ENCODE measurements at regions not wholly inside any gene's neighbourhood (a gene's known extent, or its start where the extent isn't known, plus 50 kb on each side); places are given as distances from the start of the nearest gene placed in this dataset.
"Not testable (repeated sequence)": the region's sequence is repeated elsewhere in the genome, so short reads cannot be mapped to it uniquely, and the experiment has no call there.

- Mint-ChIP-seq H3K36me3 (ENCODE audit: low read depth) (no peaks in the 10 kb centered on the region), H3K9me3 (no peaks in the 10 kb centered on the region), H3K4me1 (ENCODE audit: low read depth) (no peaks in the 10 kb centered on the region), H3K27me3 (peaks cover 1% of the 10 kb centered on the region), H3K4me3 (no peak overlapping the region), H3K27ac (no peak overlapping the region)
- intact Hi-C loops (cut with micrococcal nuclease), result no loop called here
Measured at GRCh38 chr9:85443190-85443598, 298.6 kb downstream of the AGTPBP1 start.

DNA sequence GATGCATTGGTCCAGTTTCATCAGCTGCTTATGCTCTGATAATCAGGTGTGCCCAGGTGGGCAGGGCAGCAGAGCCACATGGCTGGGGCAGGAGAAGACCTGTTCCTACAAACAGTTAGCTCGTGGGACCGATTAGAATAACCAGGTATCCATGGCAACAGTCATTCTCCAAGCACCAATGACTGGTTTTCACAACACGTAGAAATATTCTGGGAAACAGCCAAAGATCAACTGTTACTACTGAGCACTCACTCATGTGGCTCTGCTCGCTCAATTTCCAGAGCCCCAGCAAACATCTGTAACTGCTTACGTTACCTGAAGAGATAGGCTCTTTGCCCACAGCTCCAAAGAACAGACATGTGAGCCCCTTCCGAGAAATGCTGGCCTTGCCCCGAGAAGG is 302.0 kb downstream of the AGTPBP1 start:
- H3K4me3 Mint-ChIP-seq, result no peak overlapping the region
- no peaks in the 10 kb centered on the region for H3K27me3 Mint-ChIP-seq
- intact Hi-C loops (cut with micrococcal nuclease), result no loop called here
- H3K9me3 Mint-ChIP-seq, result no peaks in the 10 kb centered on the region
- H3K4me1 Mint-ChIP-seq (ENCODE audit: low read depth), result no peaks in the 10 kb centered on the region
- H3K27ac Mint-ChIP-seq, result no peak overlapping the region
- no peaks in the 10 kb centered on the region for H3K36me3 Mint-ChIP-seq (ENCODE audit: low read depth)

DNA sequence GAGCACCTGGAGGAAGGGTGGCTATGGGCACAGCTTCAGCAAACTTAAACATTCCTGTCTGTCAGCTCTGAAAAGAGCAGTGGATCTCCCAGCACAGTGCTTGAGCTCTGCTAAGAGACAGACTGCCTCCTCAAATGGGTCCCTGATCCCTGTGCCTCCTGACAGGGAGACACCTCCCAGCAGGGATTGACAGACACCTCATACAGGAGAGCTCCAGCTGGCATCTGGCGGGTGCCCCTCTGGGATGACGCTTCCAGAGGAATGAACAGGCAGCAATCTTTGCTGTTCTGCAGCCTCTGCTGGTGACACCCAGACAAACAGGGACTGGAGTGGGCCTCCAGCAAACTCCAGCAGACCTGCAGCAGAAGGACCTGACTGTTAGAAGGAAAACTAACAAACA is 307.8 kb downstream of the AGTPBP1 start:
- intact Hi-C loops (cut with micrococcal nuclease); H3K4me1 Mint-ChIP-seq (ENCODE audit: low read depth); H3K27ac Mint-ChIP-seq; H3K9me3 Mint-ChIP-seq; H3K36me3 Mint-ChIP-seq (ENCODE audit: low read depth); H3K4me3 Mint-ChIP-seq; H3K27me3 Mint-ChIP-seq: not testable (repeated sequence)

- H3K27ac Mint-ChIP-seq; intact Hi-C loops (cut with micrococcal nuclease); H3K36me3 Mint-ChIP-seq (ENCODE audit: low read depth); H3K4me1 Mint-ChIP-seq (ENCODE audit: low read depth); H3K9me3 Mint-ChIP-seq; H3K27me3 Mint-ChIP-seq; H3K4me3 Mint-ChIP-seq: not testable (repeated sequence)
Measured at GRCh38 chr9:85433551-85433950, 308.2 kb downstream of the AGTPBP1 start.

DNA sequence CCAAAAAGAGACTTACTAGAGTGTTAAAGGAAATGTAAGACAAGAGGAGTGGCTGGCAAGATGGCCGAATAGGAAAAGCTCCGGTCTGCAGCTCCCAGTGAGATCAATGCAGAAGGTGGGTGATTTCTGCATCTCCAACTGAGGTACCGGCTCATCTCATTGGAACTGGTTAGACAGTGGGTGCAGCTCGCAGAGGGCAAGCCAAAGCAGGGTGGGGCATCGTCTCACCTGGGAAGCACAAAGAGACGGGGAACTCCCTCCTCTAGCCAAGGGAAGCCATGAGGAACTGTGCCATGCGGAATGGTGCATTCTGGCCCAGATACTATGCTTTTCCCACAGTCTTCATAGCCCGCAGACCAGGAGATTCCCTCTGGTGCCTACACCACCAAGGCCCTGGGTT is 308.7 kb downstream of the AGTPBP1 start:
- intact Hi-C loops (cut with micrococcal nuclease), result no loop called here
- H3K27me3 Mint-ChIP-seq, result no peaks in the 10 kb centered on the region
- H3K27ac Mint-ChIP-seq, result no peak overlapping the region
- H3K4me1 Mint-ChIP-seq (ENCODE audit: low read depth), result no peaks in the 10 kb centered on the region
- no peaks in the 10 kb centered on the region for H3K36me3 Mint-ChIP-seq (ENCODE audit: low read depth)
- H3K4me3 Mint-ChIP-seq, result no peak overlapping the region
- H3K9me3 Mint-ChIP-seq, result no peaks in the 10 kb centered on the region

DNA sequence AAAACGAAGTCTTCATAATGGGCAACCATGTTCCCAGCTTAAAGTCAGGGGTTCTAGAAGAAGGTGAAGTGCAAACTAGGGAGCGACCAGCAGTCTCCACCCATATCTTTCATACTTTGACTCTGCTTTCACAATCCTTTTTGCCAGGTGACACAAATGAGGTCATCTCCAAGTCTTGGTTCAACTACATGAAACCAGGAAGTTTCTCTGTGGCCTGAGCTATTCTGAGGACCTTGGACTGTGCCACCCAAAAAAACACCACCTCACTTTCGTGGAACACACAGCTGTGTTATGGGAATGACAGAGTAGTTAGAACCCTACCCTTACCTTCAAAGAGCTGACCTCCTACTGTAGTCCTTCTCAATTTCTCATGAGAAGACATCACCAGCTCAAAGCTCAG is 309.2 kb downstream of the AGTPBP1 start:
- no peaks in the 10 kb centered on the region for H3K36me3 Mint-ChIP-seq (ENCODE audit: low read depth)
- no peaks in the 10 kb centered on the region for H3K4me1 Mint-ChIP-seq (ENCODE audit: low read depth)
- H3K4me3 Mint-ChIP-seq, result no peak overlapping the region
- intact Hi-C loops (cut with micrococcal nuclease), result no loop called here
- H3K27ac Mint-ChIP-seq, result no peak overlapping the region
- H3K9me3 Mint-ChIP-seq, result no peaks in the 10 kb centered on the region
- no peaks in the 10 kb centered on the region for H3K27me3 Mint-ChIP-seq

- intact Hi-C loops (cut with micrococcal nuclease), result no loop called here
- Mint-ChIP-seq H3K27me3 (no peaks in the 10 kb centered on the region), H3K4me3 (no peak overlapping the region), H3K4me1 (ENCODE audit: low read depth) (no peaks in the 10 kb centered on the region), H3K27ac (no peak overlapping the region), H3K36me3 (ENCODE audit: low read depth) (no peaks in the 10 kb centered on the region), H3K9me3 (no peaks in the 10 kb centered on the region)
Measured at GRCh38 chr9:85431339-85432102, 310.2 kb downstream of the AGTPBP1 start.

DNA sequence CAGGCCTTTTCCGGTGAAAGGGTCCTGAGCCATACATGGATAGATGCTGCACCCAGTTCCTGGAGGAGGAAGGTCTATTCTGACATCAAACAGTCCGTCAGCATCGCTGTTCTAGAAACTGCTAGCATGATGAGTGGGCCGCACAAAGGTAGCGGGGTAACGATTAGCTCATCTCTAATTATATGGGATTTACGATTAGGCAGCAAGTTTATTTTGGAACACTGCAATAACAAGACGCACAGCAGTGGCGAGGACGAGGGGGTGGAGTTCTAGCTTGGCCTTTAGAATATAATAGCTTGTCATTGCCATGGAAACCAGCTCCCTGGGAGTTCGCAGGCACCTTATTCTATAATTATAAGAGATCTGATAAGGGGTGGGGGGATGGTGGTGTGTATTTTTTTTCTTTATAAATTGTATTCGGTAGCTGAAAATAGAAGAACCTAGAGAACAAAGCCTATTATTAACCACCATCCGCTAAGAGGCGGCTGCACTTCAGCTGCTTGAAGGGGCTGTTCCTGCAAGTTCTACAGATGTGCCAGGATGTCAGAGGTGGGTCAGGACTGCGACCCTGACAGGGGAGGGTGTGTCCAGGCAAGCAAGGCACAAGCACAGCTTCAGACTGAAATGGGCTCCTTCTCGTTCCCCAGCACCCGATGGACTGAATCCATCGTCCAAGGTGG is 311.0 kb downstream of the AGTPBP1 start:
- Mint-ChIP-seq H3K27me3 (peaks cover 4% of the 10 kb centered on the region), H3K9me3 (no peaks in the 10 kb centered on the region), H3K4me3 (no peak overlapping the region), H3K36me3 (ENCODE audit: low read depth) (no peaks in the 10 kb centered on the region), H3K27ac (no peak overlapping the region), H3K4me1 (ENCODE audit: low read depth) (no peaks in the 10 kb centered on the region)
- intact Hi-C loops (cut with micrococcal nuclease), result no loop called here

- Mint-ChIP-seq H3K27ac (no peak overlapping the region), H3K4me1 (ENCODE audit: low read depth) (peaks cover 7% of the 10 kb centered on the region), H3K4me3 (no peak overlapping the region), H3K36me3 (ENCODE audit: low read depth) (no peaks in the 10 kb centered on the region), H3K27me3 (peaks cover 10% of the 10 kb centered on the region), H3K9me3 (no peaks in the 10 kb centered on the region)
- intact Hi-C loops (cut with micrococcal nuclease), result no loop called here
Measured at GRCh38 chr9:85428230-85428629, 313.5 kb downstream of the AGTPBP1 start.

DNA sequence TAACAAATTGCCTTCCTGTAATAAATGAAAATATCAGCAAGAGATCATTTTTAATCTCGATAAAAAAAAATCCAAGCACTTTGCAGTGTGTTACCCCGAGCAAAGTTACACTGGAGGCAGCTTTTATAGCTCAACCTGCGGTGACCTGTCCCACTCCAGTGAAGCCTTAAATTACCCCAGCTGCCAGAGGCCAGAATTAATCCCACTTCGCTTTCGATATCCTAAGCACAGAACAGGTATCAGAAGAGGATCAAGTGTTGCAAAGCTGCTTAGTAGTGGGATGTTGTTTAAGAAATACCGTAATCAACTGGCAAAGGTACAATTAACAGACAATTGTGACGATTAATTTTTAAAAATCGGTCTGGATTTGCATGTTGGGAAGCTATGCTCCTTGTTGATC is 314.0 kb downstream of the AGTPBP1 start:
- intact Hi-C loops (cut with micrococcal nuclease), result no loop called here
- no peak overlapping the region for H3K27ac Mint-ChIP-seq
- H3K4me3 Mint-ChIP-seq, result no peak overlapping the region
- H3K4me1 Mint-ChIP-seq (ENCODE audit: low read depth), result peaks cover 7% of the 10 kb centered on the region
- H3K36me3 Mint-ChIP-seq (ENCODE audit: low read depth), result no peaks in the 10 kb centered on the region
- H3K27me3 Mint-ChIP-seq, result peaks cover 10% of the 10 kb centered on the region
- H3K9me3 Mint-ChIP-seq, result no peaks in the 10 kb centered on the region

DNA sequence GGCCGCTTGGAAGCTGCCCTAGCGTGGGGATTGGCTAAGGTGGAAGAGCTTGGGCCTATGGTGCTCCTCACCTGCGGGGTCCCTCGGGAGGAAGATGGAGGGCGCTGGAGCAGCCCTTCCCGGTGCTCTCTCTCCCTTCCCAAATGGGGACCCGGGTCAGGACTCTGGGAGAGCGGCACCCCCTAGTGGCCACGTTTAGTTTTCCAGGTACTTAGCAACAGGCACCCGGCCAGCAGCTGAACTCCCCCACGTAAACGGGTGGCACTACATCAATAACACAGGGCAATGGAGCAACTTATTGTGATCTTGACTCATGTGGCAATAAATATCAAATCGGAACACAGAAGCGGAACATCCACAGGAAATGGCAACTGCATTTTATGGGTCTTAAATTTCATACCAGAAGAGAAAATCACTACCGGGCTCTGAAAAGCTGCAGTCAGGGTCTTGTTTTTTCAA is 316.6 kb downstream of the AGTPBP1 start:
- Mint-ChIP-seq H3K9me3 (no peaks in the 10 kb centered on the region), H3K4me3 (no peak overlapping the region), H3K27me3 (peaks cover 10% of the 10 kb centered on the region), H3K27ac (no peak overlapping the region), H3K4me1 (ENCODE audit: low read depth) (peaks cover 7% of the 10 kb centered on the region), H3K36me3 (ENCODE audit: low read depth) (no peaks in the 10 kb centered on the region)
- intact Hi-C loops (cut with micrococcal nuclease), result no loop called here

DNA sequence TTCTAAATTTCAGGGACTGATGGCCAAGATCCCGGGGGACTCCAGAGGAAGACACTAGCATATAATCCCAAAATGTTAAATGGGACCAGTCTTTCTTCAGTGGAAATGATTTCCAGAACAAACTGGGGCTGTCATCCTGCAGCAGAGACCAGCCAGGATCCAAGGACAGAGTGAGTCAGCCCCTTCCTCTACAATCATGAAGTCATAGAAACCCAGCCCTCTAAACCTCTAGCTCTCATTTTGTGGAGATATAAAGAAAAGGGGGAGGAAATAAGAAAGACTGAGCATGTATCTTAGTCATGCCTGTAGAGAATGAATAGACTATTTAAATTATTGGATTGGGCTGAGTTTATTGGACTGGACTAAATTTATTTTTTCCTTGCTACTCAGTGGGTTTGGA is 318.3 kb downstream of the AGTPBP1 start:
- peaks cover 7% of the 10 kb centered on the region for H3K4me1 Mint-ChIP-seq (ENCODE audit: low read depth)
- no peaks in the 10 kb centered on the region for H3K9me3 Mint-ChIP-seq
- peaks cover 10% of the 10 kb centered on the region for H3K27me3 Mint-ChIP-seq
- H3K4me3 Mint-ChIP-seq, result no peak overlapping the region
- intact Hi-C loops (cut with micrococcal nuclease), result no loop called here
- H3K27ac Mint-ChIP-seq, result no peak overlapping the region
- H3K36me3 Mint-ChIP-seq (ENCODE audit: low read depth), result no peaks in the 10 kb centered on the region

DNA sequence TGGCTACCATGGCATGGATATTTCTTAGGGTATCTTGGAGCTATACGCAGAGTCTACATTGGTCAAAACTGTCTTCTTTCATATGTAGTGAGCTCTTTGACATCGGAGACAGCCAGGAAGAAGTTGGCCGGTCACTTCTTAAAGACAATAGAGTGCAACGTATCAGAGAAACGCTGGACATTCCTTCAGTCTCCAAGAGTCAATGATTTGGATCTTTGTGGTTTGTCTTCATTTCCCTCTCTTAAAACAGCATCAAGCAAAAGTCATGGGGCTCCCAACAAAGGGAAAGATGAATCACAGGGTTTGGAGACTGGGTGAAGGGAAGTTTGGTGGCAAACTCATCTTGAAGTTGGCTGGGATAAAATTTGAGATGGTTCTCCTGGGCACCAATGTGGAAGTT is 320.1 kb downstream of the AGTPBP1 start:
- intact Hi-C loops (cut with micrococcal nuclease), result no loop called here

GRCh38 chr9:85420750-85421149 is 321.0 kb downstream of the AGTPBP1 start:
- H3K27ac Mint-ChIP-seq, result no peak overlapping the region
- H3K36me3 Mint-ChIP-seq (ENCODE audit: low read depth), result no peaks in the 10 kb centered on the region
- intact Hi-C loops (cut with micrococcal nuclease), result no loop called here
- peaks cover 5% of the 10 kb centered on the region for H3K27me3 Mint-ChIP-seq
- H3K4me1 Mint-ChIP-seq (ENCODE audit: low read depth), result peaks cover 7% of the 10 kb centered on the region
- no peaks in the 10 kb centered on the region for H3K9me3 Mint-ChIP-seq
- no peak overlapping the region for H3K4me3 Mint-ChIP-seq

More for the DNA sequence above, 320.1 kb downstream of the AGTPBP1 start:
- Mint-ChIP-seq H3K36me3 (ENCODE audit: low read depth) (no peaks in the 10 kb centered on the region), H3K27ac (no peak overlapping the region), H3K9me3 (no peaks in the 10 kb centered on the region), H3K27me3 (peaks cover 10% of the 10 kb centered on the region), H3K4me1 (ENCODE audit: low read depth) (peaks cover 7% of the 10 kb centered on the region), H3K4me3 (no peak overlapping the region)

DNA sequence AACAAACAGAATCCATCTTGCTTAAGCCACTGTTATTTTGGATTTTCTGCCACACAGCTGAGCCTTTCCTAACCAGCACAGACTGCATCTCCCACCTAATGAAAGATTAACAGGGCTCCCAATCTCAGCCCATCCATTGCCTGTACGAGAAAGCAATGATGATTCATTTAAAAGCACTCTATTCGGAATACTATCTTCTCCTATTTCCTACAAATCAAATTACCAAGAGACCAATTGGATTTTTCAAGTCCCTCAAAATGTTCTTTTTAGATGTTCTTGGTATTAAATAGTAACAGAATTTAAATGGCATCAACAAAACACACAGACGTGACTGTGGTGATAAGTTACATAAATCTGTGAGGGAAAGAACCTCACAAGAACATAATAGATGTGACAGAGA is 324.1 kb downstream of the AGTPBP1 start:
- H3K27me3 Mint-ChIP-seq, result peaks cover 3% of the 10 kb centered on the region
- H3K27ac Mint-ChIP-seq, result no peak overlapping the region
- no peaks in the 10 kb centered on the region for H3K9me3 Mint-ChIP-seq
- H3K4me3 Mint-ChIP-seq, result no peak overlapping the region
- H3K36me3 Mint-ChIP-seq (ENCODE audit: low read depth), result no peaks in the 10 kb centered on the region
- H3K4me1 Mint-ChIP-seq (ENCODE audit: low read depth), result no peaks in the 10 kb centered on the region
- intact Hi-C loops (cut with micrococcal nuclease), result no loop called here
